Peyer's patch (tissue), 4 donors: ENCODE measurements at regions not wholly inside any gene's neighbourhood (a gene's known extent, or its start where the extent isn't known, plus 50 kb on each side); places are given as distances from the start of the nearest gene placed in this dataset.
"Not testable (repeated sequence)": the region's sequence is repeated elsewhere in the genome, so short reads cannot be mapped to it uniquely, and the experiment has no call there.

ENCODE experiments used
- DNase-seq, 3 donors: peaks; one replicate each; pipeline ENCODE4 v3.0.0-alpha.2; 2017 to 2019
- H3K27ac ChIP-seq, 4 donors: fragments of 200-600 bp; sonication (generic); one replicate each; pipeline ENCODE4 v1.5.1; 2016 to 2019
- H3K27me3 ChIP-seq, 2 donors: fragments of 200-600 bp; sonication (generic); one replicate each; pipeline ENCODE4 v1.5.1; 2019
- H3K36me3 ChIP-seq, 3 donors: fragments of 200-600 bp; sonication (generic); one replicate each; pipeline ENCODE4 v1.5.1; 2016 to 2019
- H3K4me1 ChIP-seq, 4 donors: fragments of 200-600 bp; sonication (generic); one replicate each; pipeline ENCODE4 v1.5.1; 2016 to 2019
- H3K4me3 ChIP-seq, 4 donors: fragments of 200-600 bp; sonication (generic); 1 replicate in 3 of 4; 2 replicates in 1 of 4; pipeline ENCODE4 v1.5.1; 2016 to 2019; ENCODE audit warnings: mild to moderate bottlenecking in 1 of 4
- H3K9me3 ChIP-seq, 4 donors: fragments of 200-600 bp; sonication (generic); one replicate each; pipeline ENCODE4 v1.5.1; 2016 to 2019; ENCODE audit warnings: mild to moderate bottlenecking in 1 of 4
- CTCF ChIP-seq, 6 experiments: fragments of 450-650 bp in 4 of 6; fragments of 200-600 bp in 2 of 6; sonication (generic) in 1 of 6; IDR thresholded peaks; one replicate each; pipeline ENCODE4 v1.5.1; 2017 to 2019; ENCODE audit warnings: antibody characterized with exemption in 6 of 6, mild to moderate bottlenecking in 3 of 6, moderate library complexity in 1 of 6
- POLR2A ChIP-seq, 2 donors: fragments of 450-650 bp; IDR thresholded peaks; one replicate each; pipeline ENCODE4 v1.5.1; 2017; ENCODE audit warnings: antibody characterized with exemption in 2 of 2, mild to moderate bottlenecking in 2 of 2, moderate library complexity in 2 of 2

- peaks cover 0 to 14% (median 0%) of the 10 kb centered on the region in 4 donors for H3K4me1 ChIP-seq
- no peaks in the 10 kb centered on the region for H3K27me3 ChIP-seq
- TF ChIP-seq CTCF (IDR thresholded peaks at IDR 0.05) (no peak), POLR2A (IDR thresholded peaks at IDR 0.05) (no peak)
- no peaks in the 10 kb centered on the region for H3K36me3 ChIP-seq
- no peaks in the 10 kb centered on the region for H3K9me3 ChIP-seq
- H3K4me3 ChIP-seq = no peak overlapping the region
- H3K27ac ChIP-seq = no peak overlapping the region
- DNase-seq = peak in 1 of 3 donors; percentile 44
These were observed 103.8 kb upstream of the KLF13 start for GRCh38 chr15:31222773-31223341.

GRCh38 chr15:31223478-31224350 is 102.9 kb upstream of the KLF13 start:
- peaks cover 0 to 14% (median 1%) of the 10 kb centered on the region in 4 donors for H3K4me1 ChIP-seq
- peak overlapping the region in 1 of 4 donors; percentile 38 for H3K27ac ChIP-seq
- H3K9me3 ChIP-seq = no peaks in the 10 kb centered on the region
- H3K36me3 ChIP-seq = no peaks in the 10 kb centered on the region
- H3K27me3 ChIP-seq = no peaks in the 10 kb centered on the region
- TF ChIP-seq CTCF (IDR thresholded peaks at IDR 0.05) (no peak), POLR2A (IDR thresholded peaks at IDR 0.05) (no peak)
- DNase-seq = peak in 1 of 3 donors; percentile 46
- no peak overlapping the region for H3K4me3 ChIP-seq

GRCh38 chr15:31224661-31225060 is 102.0 kb upstream of the KLF13 start:
- not testable (repeated sequence) for H3K27ac ChIP-seq, H3K9me3 ChIP-seq, H3K4me3 ChIP-seq, H3K27me3 ChIP-seq, H3K36me3 ChIP-seq
- peaks cover 0 to 14% (median 6%) of the 10 kb centered on the region in 4 donors for H3K4me1 ChIP-seq
- DNase-seq = peak in 1 of 3 donors; percentile 3

GRCh38 chr15:31225356-31225955 is 101.2 kb upstream of the KLF13 start:
- no peaks in the 10 kb centered on the region for H3K36me3 ChIP-seq
- peak in 1 of 3 donors; percentile 41 for DNase-seq
- no peak for TF ChIP-seq POLR2A (IDR thresholded peaks at IDR 0.05)
- no peak for TF ChIP-seq CTCF (IDR thresholded peaks at IDR 0.05)
- peaks cover 0 to 14% (median 11%) of the 10 kb centered on the region in 4 donors for H3K4me1 ChIP-seq
- H3K4me3 ChIP-seq = no peak overlapping the region
- no peak overlapping the region for H3K27ac ChIP-seq
- no peaks in the 10 kb centered on the region for H3K9me3 ChIP-seq
- no peaks in the 10 kb centered on the region for H3K27me3 ChIP-seq

- no peak overlapping the region for H3K27ac ChIP-seq
- H3K4me3 ChIP-seq = no peak overlapping the region
- TF ChIP-seq CTCF (IDR thresholded peaks at IDR 0.05) (no peak), POLR2A (IDR thresholded peaks at IDR 0.05) (no peak)
- DNase-seq = no peak
- H3K4me1 ChIP-seq = peaks cover 0 to 14% (median 11%) of the 10 kb centered on the region in 4 donors
- no peaks in the 10 kb centered on the region for H3K9me3 ChIP-seq
- H3K36me3 ChIP-seq = no peaks in the 10 kb centered on the region
- H3K27me3 ChIP-seq = no peaks in the 10 kb centered on the region
These were observed 100.6 kb upstream of the KLF13 start for GRCh38 chr15:31226021-31226420.

GRCh38 chr15:31227235-31227634 is 99.4 kb upstream of the KLF13 start:
- Histone ChIP-seq H3K9me3 (no peaks in the 10 kb centered on the region), H3K27ac (no peak overlapping the region), H3K36me3 (no peaks in the 10 kb centered on the region), H3K4me3 (no peak overlapping the region), H3K4me1 (peaks cover 0 to 14% (median 9%) of the 10 kb centered on the region in 4 donors), H3K27me3 (no peaks in the 10 kb centered on the region)
- no peak for DNase-seq
- TF ChIP-seq POLR2A (IDR thresholded peaks at IDR 0.05) = no peak
- no peak for TF ChIP-seq CTCF (IDR thresholded peaks at IDR 0.05)
